ENCODE measurements at regions not wholly inside any gene's neighbourhood (a gene's known extent, or its start where the extent isn't known, plus 50 kb on each side); places are given as distances from the start of the nearest gene placed in this dataset.

DNA sequence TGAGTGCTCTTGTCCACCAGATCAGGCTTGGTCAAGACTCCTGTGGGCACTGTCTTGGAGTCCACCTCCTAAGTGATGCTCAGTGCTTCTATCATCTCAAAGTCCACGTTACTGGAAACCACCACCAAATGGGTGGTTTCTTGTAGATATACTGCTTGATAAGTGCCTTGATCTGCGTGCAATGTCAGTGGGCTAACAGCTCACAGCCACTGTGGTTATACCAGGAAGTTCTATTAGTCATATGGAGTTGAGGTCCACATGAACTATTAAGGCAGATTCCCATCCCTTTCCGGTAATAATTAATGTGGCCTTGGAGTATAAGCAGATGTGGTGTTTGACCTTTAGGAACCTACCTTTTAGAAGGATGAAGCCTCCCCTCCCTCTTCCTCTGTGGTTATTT, 161.9 kb downstream of the ZNF518B start (continued):
- TF ChIP-seq, protein P1, sequence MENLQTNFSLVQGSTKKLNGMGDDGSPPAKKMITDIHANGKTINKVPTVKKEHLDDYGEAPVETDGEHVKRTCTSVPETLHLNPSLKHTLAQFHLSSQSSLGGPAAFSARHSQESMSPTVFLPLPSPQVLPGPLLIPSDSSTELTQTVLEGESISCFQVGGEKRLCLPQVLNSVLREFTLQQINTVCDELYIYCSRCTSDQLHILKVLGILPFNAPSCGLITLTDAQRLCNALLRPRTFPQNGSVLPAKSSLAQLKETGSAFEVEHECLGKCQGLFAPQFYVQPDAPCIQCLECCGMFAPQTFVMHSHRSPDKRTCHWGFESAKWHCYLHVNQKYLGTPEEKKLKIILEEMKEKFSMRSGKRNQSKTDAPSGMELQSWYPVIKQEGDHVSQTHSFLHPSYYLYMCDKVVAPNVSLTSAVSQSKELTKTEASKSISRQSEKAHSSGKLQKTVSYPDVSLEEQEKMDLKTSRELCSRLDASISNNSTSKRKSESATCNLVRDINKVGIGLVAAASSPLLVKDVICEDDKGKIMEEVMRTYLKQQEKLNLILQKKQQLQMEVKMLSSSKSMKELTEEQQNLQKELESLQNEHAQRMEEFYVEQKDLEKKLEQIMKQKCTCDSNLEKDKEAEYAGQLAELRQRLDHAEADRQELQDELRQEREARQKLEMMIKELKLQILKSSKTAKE (IDR thresholded peaks at IDR 0.05; ENCODE audit: low read depth, poor library complexity, severe bottlenecking), result no peak

DNA sequence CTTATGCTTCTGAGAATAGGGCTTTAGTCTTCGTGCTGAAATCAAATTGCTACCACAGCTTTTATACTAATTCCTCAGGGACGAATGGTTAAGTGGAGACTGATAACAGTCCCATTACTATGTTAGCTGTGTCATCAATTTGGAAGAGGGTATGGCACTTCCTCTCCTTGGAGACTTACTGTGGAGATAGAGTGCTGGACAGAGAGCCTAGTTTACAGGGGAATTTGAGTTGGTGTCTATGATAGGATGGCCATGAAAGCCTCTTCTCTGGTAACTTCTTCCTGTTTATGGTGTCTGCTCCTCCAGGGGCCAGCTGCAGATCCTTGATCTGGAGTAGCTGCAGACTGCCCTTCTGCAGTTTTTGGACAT, 167.7 kb downstream of the ZNF518B start:
- Histone ChIP-seq H3K4me2 (ENCODE audit: control insufficient read depth, insufficient read depth) (no peak overlapping the region), H3K79me2 (ENCODE audit: control insufficient read depth, insufficient read depth, low read length) (no peaks in the 10 kb centered on the region), H3K36me3 (ENCODE audit: control insufficient read depth in 2 of 2, insufficient read depth in 2 of 2, low read length in 1 of 2) (no peaks in the 10 kb centered on the region), H3K27me3 (replicated peaks in 1 of 2; ENCODE audit: control insufficient read depth in 2 of 2, insufficient read depth in 2 of 2, low read length in 1 of 2) (no peaks in the 10 kb centered on the region), H3K9ac (ENCODE audit: control insufficient read depth, insufficient read depth, low read length) (no peak overlapping the region), H3K4me1 (ENCODE audit: control insufficient read depth, insufficient read depth, low read length) (no peaks in the 10 kb centered on the region), H3K27ac (ENCODE audit: control insufficient read depth, insufficient read depth) (no peak overlapping the region), H3K9me3 (replicated peaks; ENCODE audit: control insufficient read depth, insufficient read depth, low read length) (no peaks in the 10 kb centered on the region), H2AFZ (ENCODE audit: control insufficient read depth, low read depth, low read length) (no peak overlapping the region), H4K20me1 (ENCODE audit: control insufficient read depth, insufficient read depth) (no peaks in the 10 kb centered on the region), H3K4me3 (no peak overlapping the region)
- DNase-seq (ENCODE audit: low read depth, low spot score) (no peak), FAIRE-seq (no peak), ATAC-seq (no peak)
- no TSS peak for BruUV-seq (replicated peaks)
- 0% methylated on average over 2 of the region's 2 CpGs for WGBS (ENCODE audit: insufficient coverage, insufficient replicate concordance, low lambda C conversion rate, missing lambda C conversion rate)
- ChIA-PET POLR2A (no interaction called here), CTCF (no interaction called here), RAD21 (ENCODE audit: unreplicated experiment) (no interaction called here), SMC1A (ENCODE audit: uncharacterized antibody, unreplicated experiment) (no interaction called here)
- no peak for TF ChIP-seq SREBF2 (IDR thresholded peaks at IDR 0.05; ENCODE audit: low read length)
- no peak for TF ChIP-seq MYB (IDR thresholded peaks at IDR 0.05; ENCODE audit: borderline replicate concordance, low read depth, low read length)
- TF ChIP-seq CHD2 (IDR thresholded peaks at IDR 0.05; ENCODE audit: borderline replicate concordance, low read depth, low read length), result no peak
- TF ChIP-seq MYC (IDR thresholded peaks at IDR 0.05; ENCODE audit: insufficient read depth, insufficient read length, insufficient replicate concordance, low read length, severe bottlenecking), result no peak
- TF ChIP-seq SREBF1 (IDR thresholded peaks at IDR 0.05; ENCODE audit: low read length), result no peak
- no peak for TF ChIP-seq ESRRA (IDR thresholded peaks at IDR 0.05; ENCODE audit: low read length)
- TF ChIP-seq HCFC1 (IDR thresholded peaks at IDR 0.05; ENCODE audit: low read length), result no peak
- in situ Hi-C loops (cut with MboI), result no loop called here
- intact Hi-C loops (cut with micrococcal nuclease; ENCODE audit: unreplicated experiment), result no loop called here
